ENCODE measurements at regions not wholly inside any gene's neighbourhood (a gene's known extent, or its start where the extent isn't known, plus 50 kb on each side); places are given as distances from the start of the nearest gene placed in this dataset.

DNA sequence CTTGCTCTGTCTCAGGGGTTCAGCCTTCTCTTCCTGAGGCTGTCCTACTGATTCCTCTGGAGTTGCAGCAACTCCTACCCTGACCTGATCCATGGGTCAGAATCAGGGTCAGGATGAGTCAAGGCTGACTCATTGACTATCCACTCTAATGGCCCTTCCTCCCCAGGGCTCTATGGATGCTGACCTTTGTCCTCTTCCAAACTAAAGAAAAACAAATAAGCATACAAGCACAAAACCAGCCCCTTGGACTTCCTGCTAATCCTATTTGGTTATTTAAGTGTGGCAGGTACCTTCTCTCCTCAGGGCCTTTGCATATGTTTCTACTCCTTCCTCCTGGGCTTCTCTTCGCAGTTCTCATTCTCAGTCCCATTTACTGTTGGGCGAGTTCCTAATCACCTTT lies 204.5 kb upstream of the NAV2 start:
- TF ChIP-seq, protein P1, sequence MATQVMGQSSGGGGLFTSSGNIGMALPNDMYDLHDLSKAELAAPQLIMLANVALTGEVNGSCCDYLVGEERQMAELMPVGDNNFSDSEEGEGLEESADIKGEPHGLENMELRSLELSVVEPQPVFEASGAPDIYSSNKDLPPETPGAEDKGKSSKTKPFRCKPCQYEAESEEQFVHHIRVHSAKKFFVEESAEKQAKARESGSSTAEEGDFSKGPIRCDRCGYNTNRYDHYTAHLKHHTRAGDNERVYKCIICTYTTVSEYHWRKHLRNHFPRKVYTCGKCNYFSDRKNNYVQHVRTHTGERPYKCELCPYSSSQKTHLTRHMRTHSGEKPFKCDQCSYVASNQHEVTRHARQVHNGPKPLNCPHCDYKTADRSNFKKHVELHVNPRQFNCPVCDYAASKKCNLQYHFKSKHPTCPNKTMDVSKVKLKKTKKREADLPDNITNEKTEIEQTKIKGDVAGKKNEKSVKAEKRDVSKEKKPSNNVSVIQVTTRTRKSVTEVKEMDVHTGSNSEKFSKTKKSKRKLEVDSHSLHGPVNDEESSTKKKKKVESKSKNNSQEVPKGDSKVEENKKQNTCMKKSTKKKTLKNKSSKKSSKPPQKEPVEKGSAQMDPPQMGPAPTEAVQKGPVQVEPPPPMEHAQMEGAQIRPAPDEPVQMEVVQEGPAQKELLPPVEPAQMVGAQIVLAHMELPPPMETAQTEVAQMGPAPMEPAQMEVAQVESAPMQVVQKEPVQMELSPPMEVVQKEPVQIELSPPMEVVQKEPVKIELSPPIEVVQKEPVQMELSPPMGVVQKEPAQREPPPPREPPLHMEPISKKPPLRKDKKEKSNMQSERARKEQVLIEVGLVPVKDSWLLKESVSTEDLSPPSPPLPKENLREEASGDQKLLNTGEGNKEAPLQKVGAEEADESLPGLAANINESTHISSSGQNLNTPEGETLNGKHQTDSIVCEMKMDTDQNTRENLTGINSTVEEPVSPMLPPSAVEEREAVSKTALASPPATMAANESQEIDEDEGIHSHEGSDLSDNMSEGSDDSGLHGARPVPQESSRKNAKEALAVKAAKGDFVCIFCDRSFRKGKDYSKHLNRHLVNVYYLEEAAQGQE (IDR thresholded peaks at IDR 0.05; ENCODE audit: insufficient read depth in 1 of 2, low read depth in 2 of 2, low read length in 2 of 2): peak in 1 of 2 experiments; percentile 82; a peak in 2 of 4 replicates
- TF ChIP-seq FOXP2 (optimal IDR thresholded peaks at IDR 0.05; ENCODE audit: borderline replicate concordance, extremely low read depth, extremely low read length, insufficient read depth) (peak; percentile 18), SIN3A (IDR thresholded peaks at IDR 0.05; ENCODE audit: borderline replicate concordance, insufficient read depth, low read length) (peak; percentile 68; the same call in 1 of the 2 replicates), TAF1 (IDR thresholded peaks at IDR 0.05; ENCODE audit: borderline replicate concordance, insufficient read depth, low read length) (peak; percentile 15; the same call in 1 of the 2 replicates), POLR2AphosphoS5 (IDR thresholded peaks at IDR 0.05; ENCODE audit: low read depth, low read length) (no peak)

DNA sequence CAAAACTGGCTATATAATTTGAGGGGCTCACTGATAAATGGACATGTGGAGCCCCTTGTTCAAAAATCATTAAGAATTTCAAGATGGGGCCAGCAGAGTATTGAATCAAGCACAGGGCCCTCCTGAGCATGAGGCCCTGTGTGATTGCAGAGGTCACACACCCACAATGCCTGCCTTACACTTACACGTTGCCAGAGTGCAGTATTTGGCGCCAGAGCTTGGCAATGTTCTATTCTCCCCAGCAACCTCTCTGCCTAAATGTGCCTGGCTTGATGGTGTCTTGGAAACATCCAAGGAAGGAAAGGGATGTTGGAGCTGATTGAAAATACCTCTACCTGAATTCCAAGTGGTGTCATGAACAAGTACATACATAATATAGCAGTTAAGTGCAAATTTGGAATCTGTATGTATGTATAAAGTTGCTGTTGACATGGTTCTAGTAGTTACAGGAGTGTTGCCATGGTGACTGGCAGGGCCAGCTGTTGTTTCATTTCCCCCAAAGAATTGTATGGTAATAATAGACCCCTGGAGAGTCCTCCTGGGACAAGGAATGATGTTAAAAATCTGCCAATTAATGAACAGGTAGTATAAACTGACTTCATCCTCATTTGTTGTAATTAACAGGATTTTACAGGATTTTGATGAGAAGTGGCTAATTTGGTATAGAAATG lies 205.7 kb upstream of the NAV2 start:
- TF ChIP-seq TAF1 (IDR thresholded peaks at IDR 0.05; ENCODE audit: borderline replicate concordance, insufficient read depth, low read length) (no peak), SIN3A (IDR thresholded peaks at IDR 0.05; ENCODE audit: borderline replicate concordance, insufficient read depth, low read length) (no peak), FOXP2 (optimal IDR thresholded peaks at IDR 0.05; ENCODE audit: borderline replicate concordance, extremely low read depth, extremely low read length, insufficient read depth) (no peak), POLR2AphosphoS5 (IDR thresholded peaks at IDR 0.05; ENCODE audit: low read depth, low read length) (no peak)
- TF ChIP-seq, protein P1 (IDR thresholded peaks at IDR 0.05; ENCODE audit: insufficient read depth in 1 of 2, low read depth in 2 of 2, low read length in 2 of 2): no peak

DNA sequence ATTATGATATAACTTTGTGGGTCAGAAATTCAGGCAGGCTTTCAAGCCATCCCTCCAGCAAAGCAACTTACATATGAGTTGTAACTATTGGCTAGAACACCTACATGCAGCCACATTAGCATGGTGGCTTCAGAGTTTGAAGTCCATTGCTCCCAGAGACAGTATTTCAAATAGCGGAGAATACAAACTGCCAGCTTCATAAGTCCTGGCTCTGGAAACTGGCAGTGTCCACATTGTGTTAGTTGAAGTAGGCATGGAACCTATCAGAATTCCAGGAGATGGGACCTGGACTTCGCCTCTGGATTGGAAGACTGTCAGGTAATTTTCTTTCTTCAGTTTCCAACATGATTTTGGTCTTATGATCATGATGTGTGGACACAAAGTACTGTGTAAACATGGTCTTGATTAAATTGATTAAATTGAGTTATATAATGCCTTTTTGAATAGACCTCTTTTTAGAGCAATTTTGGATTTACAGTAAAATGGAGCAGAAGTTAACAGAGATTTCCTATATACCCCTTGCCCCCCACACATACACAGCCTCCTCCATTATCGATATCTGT lies 209.9 kb upstream of the NAV2 start:
- TF ChIP-seq SIN3A (IDR thresholded peaks at IDR 0.05; ENCODE audit: borderline replicate concordance, insufficient read depth, low read length) (no peak), FOXP2 (optimal IDR thresholded peaks at IDR 0.05; ENCODE audit: borderline replicate concordance, extremely low read depth, extremely low read length, insufficient read depth) (no peak), TAF1 (IDR thresholded peaks at IDR 0.05; ENCODE audit: borderline replicate concordance, insufficient read depth, low read length) (no peak), POLR2AphosphoS5 (IDR thresholded peaks at IDR 0.05; ENCODE audit: low read depth, low read length) (no peak)
- TF ChIP-seq, protein P1 (IDR thresholded peaks at IDR 0.05; ENCODE audit: insufficient read depth in 1 of 2, low read depth in 2 of 2, low read length in 2 of 2): no peak

DNA sequence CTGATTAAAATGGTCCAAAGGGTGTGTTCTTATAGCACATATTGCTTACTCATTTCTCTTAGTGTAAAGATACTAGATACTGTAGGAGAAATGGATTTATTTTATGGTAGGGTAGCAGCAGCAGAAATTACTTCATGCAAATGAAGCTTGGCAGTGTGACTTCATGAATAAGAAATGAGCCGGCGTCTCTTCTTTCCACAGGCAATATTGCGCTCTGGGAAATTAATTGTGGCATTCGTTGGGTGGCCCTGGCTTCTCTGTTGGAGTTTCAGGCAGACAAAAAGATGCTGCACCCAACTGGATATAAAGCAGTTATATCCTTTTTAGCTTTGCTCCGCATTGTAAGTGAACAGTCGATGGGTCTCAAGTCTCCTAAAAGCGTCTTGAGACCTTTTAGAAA lies 211.0 kb upstream of the NAV2 start:
- TF ChIP-seq POLR2AphosphoS5 (IDR thresholded peaks at IDR 0.05; ENCODE audit: low read depth, low read length) (no peak), SIN3A (IDR thresholded peaks at IDR 0.05; ENCODE audit: borderline replicate concordance, insufficient read depth, low read length) (no peak), TAF1 (IDR thresholded peaks at IDR 0.05; ENCODE audit: borderline replicate concordance, insufficient read depth, low read length) (no peak), FOXP2 (optimal IDR thresholded peaks at IDR 0.05; ENCODE audit: borderline replicate concordance, extremely low read depth, extremely low read length, insufficient read depth) (no peak)
- TF ChIP-seq, protein P1 (IDR thresholded peaks at IDR 0.05; ENCODE audit: insufficient read depth in 1 of 2, low read depth in 2 of 2, low read length in 2 of 2): no peak

Measured in PFSK-1 (cell line).